ENCODE measurements at regions not wholly inside any gene's neighbourhood (a gene's known extent, or its start where the extent isn't known, plus 50 kb on each side); places are given as distances from the start of the nearest gene placed in this dataset.
"Not testable (repeated sequence)": the region's sequence is repeated elsewhere in the genome, so short reads cannot be mapped to it uniquely, and the experiment has no call there.

GRCh38 chr11:15349413-15349812, 234.7 kb downstream of the INSC start:
- no peak overlapping the region for H3K27ac Mint-ChIP-seq
- no peak overlapping the region for H3K4me3 Mint-ChIP-seq
- no peaks in the 10 kb centered on the region for H3K36me3 Mint-ChIP-seq (ENCODE audit: low read depth)
- H3K9me3 Mint-ChIP-seq = no peaks in the 10 kb centered on the region
- H3K27me3 Mint-ChIP-seq = peaks cover 8% of the 10 kb centered on the region
- H3K4me1 Mint-ChIP-seq (ENCODE audit: low read depth) = no peaks in the 10 kb centered on the region

- Mint-ChIP-seq H3K36me3 (ENCODE audit: low read depth) (no peaks in the 10 kb centered on the region), H3K27me3 (peaks cover 5% of the 10 kb centered on the region), H3K4me3 (no peak overlapping the region), H3K27ac (no peak overlapping the region), H3K4me1 (ENCODE audit: low read depth) (no peaks in the 10 kb centered on the region), H3K9me3 (peaks cover 4% of the 10 kb centered on the region)
These were observed 246.6 kb downstream of the INSC start for GRCh38 chr11:15361316-15361715.

- H3K27ac Mint-ChIP-seq; H3K4me1 Mint-ChIP-seq (ENCODE audit: low read depth); H3K4me3 Mint-ChIP-seq; H3K27me3 Mint-ChIP-seq; H3K36me3 Mint-ChIP-seq (ENCODE audit: low read depth); H3K9me3 Mint-ChIP-seq: not testable (repeated sequence)
These were observed 250.6 kb downstream of the INSC start for GRCh38 chr11:15365286-15365685.

- H3K36me3 Mint-ChIP-seq (ENCODE audit: low read depth) = no peaks in the 10 kb centered on the region
- H3K4me3 Mint-ChIP-seq = no peak overlapping the region
- no peak overlapping the region for H3K27ac Mint-ChIP-seq
- no peaks in the 10 kb centered on the region for H3K9me3 Mint-ChIP-seq
- peaks cover 5% of the 10 kb centered on the region for H3K27me3 Mint-ChIP-seq
- no peaks in the 10 kb centered on the region for H3K4me1 Mint-ChIP-seq (ENCODE audit: low read depth)
These were observed 253.0 kb downstream of the INSC start for GRCh38 chr11:15367695-15368094.

GRCh38 chr11:15370495-15371147, 255.9 kb downstream of the INSC start:
- Mint-ChIP-seq H3K9me3 (no peaks in the 10 kb centered on the region), H3K4me1 (ENCODE audit: low read depth) (no peaks in the 10 kb centered on the region), H3K4me3 (no peak overlapping the region), H3K36me3 (ENCODE audit: low read depth) (no peaks in the 10 kb centered on the region), H3K27ac (no peak overlapping the region), H3K27me3 (peaks cover 5% of the 10 kb centered on the region)

GRCh38 chr11:15371533-15371932, 256.8 kb downstream of the INSC start:
- H3K4me1 Mint-ChIP-seq (ENCODE audit: low read depth) = no peaks in the 10 kb centered on the region
- H3K9me3 Mint-ChIP-seq = peaks cover under 1% of the 10 kb centered on the region
- H3K27me3 Mint-ChIP-seq = peaks cover under 1% of the 10 kb centered on the region
- H3K36me3 Mint-ChIP-seq (ENCODE audit: low read depth) = no peaks in the 10 kb centered on the region
- no peak overlapping the region for H3K4me3 Mint-ChIP-seq
- no peak overlapping the region for H3K27ac Mint-ChIP-seq

GRCh38 chr11:15374418-15374817, 259.7 kb downstream of the INSC start:
- no peak overlapping the region for H3K4me3 Mint-ChIP-seq
- H3K27me3 Mint-ChIP-seq = peaks cover 4% of the 10 kb centered on the region
- peaks cover 3% of the 10 kb centered on the region for H3K9me3 Mint-ChIP-seq
- no peak overlapping the region for H3K27ac Mint-ChIP-seq
- H3K4me1 Mint-ChIP-seq (ENCODE audit: low read depth) = no peaks in the 10 kb centered on the region
- H3K36me3 Mint-ChIP-seq (ENCODE audit: low read depth) = no peaks in the 10 kb centered on the region

GRCh38 chr11:15378941-15379340, 264.2 kb downstream of the INSC start:
- peaks cover 4% of the 10 kb centered on the region for H3K27me3 Mint-ChIP-seq
- no peaks in the 10 kb centered on the region for H3K36me3 Mint-ChIP-seq (ENCODE audit: low read depth)
- H3K27ac Mint-ChIP-seq = no peak overlapping the region
- H3K4me3 Mint-ChIP-seq = no peak overlapping the region
- peaks cover 7% of the 10 kb centered on the region for H3K9me3 Mint-ChIP-seq
- H3K4me1 Mint-ChIP-seq (ENCODE audit: low read depth) = no peaks in the 10 kb centered on the region

- no peak overlapping the region for H3K27ac Mint-ChIP-seq
These were observed 264.8 kb downstream of the INSC start for GRCh38 chr11:15379483-15379882.

GRCh38 chr11:15390857-15391256, 276.1 kb downstream of the INSC start:
- no peaks in the 10 kb centered on the region for H3K36me3 Mint-ChIP-seq (ENCODE audit: low read depth)
- no peaks in the 10 kb centered on the region for H3K4me1 Mint-ChIP-seq (ENCODE audit: low read depth)
- no peak overlapping the region for H3K27ac Mint-ChIP-seq
- H3K4me3 Mint-ChIP-seq = no peak overlapping the region
- H3K9me3 Mint-ChIP-seq = peaks cover 14% of the 10 kb centered on the region
- H3K27me3 Mint-ChIP-seq = peaks cover 4% of the 10 kb centered on the region

More at GRCh38 chr11:15379483-15379882, 264.8 kb downstream of the INSC start:
- Mint-ChIP-seq H3K4me3 (no peak overlapping the region), H3K27me3 (peaks cover 4% of the 10 kb centered on the region), H3K36me3 (ENCODE audit: low read depth) (no peaks in the 10 kb centered on the region), H3K9me3 (peaks cover 7% of the 10 kb centered on the region), H3K4me1 (ENCODE audit: low read depth) (no peaks in the 10 kb centered on the region)

- Mint-ChIP-seq H3K27ac (no peak overlapping the region), H3K36me3 (ENCODE audit: low read depth) (no peaks in the 10 kb centered on the region), H3K4me1 (ENCODE audit: low read depth) (no peaks in the 10 kb centered on the region), H3K27me3 (no peaks in the 10 kb centered on the region), H3K9me3 (peaks cover 25% of the 10 kb centered on the region), H3K4me3 (no peak overlapping the region)
These were observed 282.1 kb downstream of the INSC start for GRCh38 chr11:15396778-15397177.

- H3K27me3 Mint-ChIP-seq = no peaks in the 10 kb centered on the region
- no peaks in the 10 kb centered on the region for H3K36me3 Mint-ChIP-seq (ENCODE audit: low read depth)
- no peaks in the 10 kb centered on the region for H3K4me1 Mint-ChIP-seq (ENCODE audit: low read depth)
- peaks cover 10% of the 10 kb centered on the region for H3K9me3 Mint-ChIP-seq
- H3K27ac Mint-ChIP-seq = no peak overlapping the region
- H3K4me3 Mint-ChIP-seq = no peak overlapping the region
These were observed 292.2 kb downstream of the INSC start for GRCh38 chr11:15406851-15407351.

GRCh38 chr11:15412054-15412453, 297.3 kb downstream of the INSC start:
- no peak overlapping the region for H3K27ac Mint-ChIP-seq
- H3K27me3 Mint-ChIP-seq = no peaks in the 10 kb centered on the region
- no peaks in the 10 kb centered on the region for H3K9me3 Mint-ChIP-seq
- H3K36me3 Mint-ChIP-seq (ENCODE audit: low read depth) = no peaks in the 10 kb centered on the region
- no peak overlapping the region for H3K4me3 Mint-ChIP-seq
- no peaks in the 10 kb centered on the region for H3K4me1 Mint-ChIP-seq (ENCODE audit: low read depth)

- Mint-ChIP-seq H3K9me3 (no peaks in the 10 kb centered on the region), H3K4me3 (no peak overlapping the region)
These were observed 304.2 kb downstream of the INSC start for GRCh38 chr11:15418921-15419320.

GRCh38 chr11:15419696-15420095, 305.0 kb downstream of the INSC start:
- H3K4me1 Mint-ChIP-seq (ENCODE audit: low read depth) = no peaks in the 10 kb centered on the region
- H3K36me3 Mint-ChIP-seq (ENCODE audit: low read depth) = no peaks in the 10 kb centered on the region
- H3K9me3 Mint-ChIP-seq = no peaks in the 10 kb centered on the region
- H3K4me3 Mint-ChIP-seq = no peak overlapping the region
- H3K27me3 Mint-ChIP-seq = no peaks in the 10 kb centered on the region
- H3K27ac Mint-ChIP-seq = no peak overlapping the region

More at GRCh38 chr11:15418921-15419320, 304.2 kb downstream of the INSC start:
- Mint-ChIP-seq H3K27ac (no peak overlapping the region), H3K36me3 (ENCODE audit: low read depth) (no peaks in the 10 kb centered on the region), H3K27me3 (no peaks in the 10 kb centered on the region), H3K4me1 (ENCODE audit: low read depth) (no peaks in the 10 kb centered on the region)

- H3K4me3 Mint-ChIP-seq = no peak overlapping the region
These were observed 315.7 kb downstream of the INSC start for GRCh38 chr11:15430381-15430780.

More at GRCh38 chr11:15430381-15430780, 315.7 kb downstream of the INSC start:
- peaks cover 7% of the 10 kb centered on the region for H3K27me3 Mint-ChIP-seq
- H3K4me1 Mint-ChIP-seq (ENCODE audit: low read depth) = no peaks in the 10 kb centered on the region
- H3K27ac Mint-ChIP-seq = no peak overlapping the region
- peaks cover 5% of the 10 kb centered on the region for H3K9me3 Mint-ChIP-seq
- H3K36me3 Mint-ChIP-seq (ENCODE audit: low read depth) = no peaks in the 10 kb centered on the region

Measured in stimulated activated naive CD8-positive, alpha-beta T cell treated with anti-CD3 and anti-CD28 coated beads, Interleukin-15, Interleukin-2, amounts not matched to agents 100 ng/mL and 50 ng/mL, for 24 hours (primary cell).